ENCODE measurements at regions not wholly inside any gene's neighbourhood (a gene's known extent, or its start where the extent isn't known, plus 50 kb on each side); places are given as distances from the start of the nearest gene placed in this dataset.
A peak's percentile ranks its signal among the peaks of the same experiment; 100 is the strongest.

GRCh38 chr15:77749236-77749997 lies 116.7 kb upstream of the LINGO1 start:
- no peak for DNase-seq

- DNase-seq: no peak
Observed at GRCh38 chr15:77748078-77749064, 115.7 kb upstream of the LINGO1 start.

GRCh38 chr15:77747175-77748077 lies 114.7 kb upstream of the LINGO1 start:
- DNase-seq: no peak

GRCh38 chr15:77746254-77747174 lies 113.8 kb upstream of the LINGO1 start:
- DNase-seq: no peak

GRCh38 chr15:77744398-77744797 lies 111.7 kb upstream of the LINGO1 start:
- no peak for DNase-seq

GRCh38 chr15:77742570-77742969 lies 109.9 kb upstream of the LINGO1 start:
- DNase-seq: no peak

- DNase-seq: no peak
Observed at GRCh38 chr15:77742127-77742526, 109.4 kb upstream of the LINGO1 start.

GRCh38 chr15:77741106-77741505 lies 108.4 kb upstream of the LINGO1 start:
- no peak for DNase-seq

- DNase-seq: no peak
Observed at GRCh38 chr15:77739591-77740378, 107.1 kb upstream of the LINGO1 start.

- peak; percentile 70 for DNase-seq
Observed at GRCh38 chr15:77738441-77739302, 106.0 kb upstream of the LINGO1 start.

- DNase-seq: no peak
Observed at GRCh38 chr15:77738038-77738370, 105.3 kb upstream of the LINGO1 start.

GRCh38 chr15:77737238-77738037 lies 104.7 kb upstream of the LINGO1 start:
- DNase-seq: no peak

- DNase-seq: no peak
Observed at GRCh38 chr15:77734306-77734705, 101.6 kb upstream of the LINGO1 start.

GRCh38 chr15:77733579-77734300 lies 101.0 kb upstream of the LINGO1 start:
- no peak for DNase-seq

GRCh38 chr15:77732514-77733335 lies 100.0 kb upstream of the LINGO1 start:
- DNase-seq: no peak

GRCh38 chr15:77731945-77732344 lies 99.2 kb upstream of the LINGO1 start:
- no peak for DNase-seq

- DNase-seq: no peak
Observed at GRCh38 chr15:77731067-77731466, 98.4 kb upstream of the LINGO1 start.
